H9 (cell line): ENCODE measurements at regions not wholly inside any gene's neighbourhood (a gene's known extent, or its start where the extent isn't known, plus 50 kb on each side); places are given as distances from the start of the nearest gene placed in this dataset.

Experiments
- DNase-seq: peaks from one replicate; pipeline ENCODE4 v3.0.0-alpha.2; 2017
- H2AFZ ChIP-seq: one replicate; pipeline ENCODE4 v1.6.1; 2013; ENCODE audit warnings: mild to moderate bottlenecking, low read length, control low read depth, moderate library complexity
- H2AK5ac ChIP-seq: 2 replicates; pipeline ENCODE4 v1.6.1; 2013; ENCODE audit warnings: low read length, control low read depth, mixed read lengths; ENCODE audit not compliant: insufficient read length
- H2BK120ac ChIP-seq: one replicate; pipeline ENCODE4 v1.6.1; 2013; ENCODE audit warnings: low read depth, mild to moderate bottlenecking, low read length, control low read depth, inconsistent platforms; ENCODE audit not compliant: poor library complexity, severe bottlenecking
- H2BK12ac ChIP-seq: 2 replicates; pipeline ENCODE4 v1.6.1; 2013; ENCODE audit warnings: low read length, control low read depth, mixed read lengths, low read depth; ENCODE audit not compliant: insufficient read length
- H2BK15ac ChIP-seq: 2 replicates; pipeline ENCODE4 v1.6.1; 2013; ENCODE audit warnings: low read depth, low read length, control low read depth
- H2BK20ac ChIP-seq: one replicate; pipeline ENCODE4 v1.6.1; 2013; ENCODE audit warnings: low read depth, mild to moderate bottlenecking, low read length, control low read depth, inconsistent platforms; ENCODE audit not compliant: poor library complexity, severe bottlenecking
- H2BK5ac ChIP-seq: 2 replicates; pipeline ENCODE4 v1.6.1; 2013; ENCODE audit warnings: low read length, control low read depth, mixed read lengths; ENCODE audit not compliant: insufficient read length
- H3K14ac ChIP-seq: 2 replicates; pipeline ENCODE4 v1.6.1; 2013; ENCODE audit warnings: low read length, control low read depth; ENCODE audit not compliant: insufficient read depth
- H3K18ac ChIP-seq: 2 replicates; pipeline ENCODE4 v1.6.1; 2013; ENCODE audit warnings: low read depth, mild to moderate bottlenecking, mixed read lengths, low read length, control low read depth; ENCODE audit not compliant: insufficient read length
- H3K23ac ChIP-seq: 2 replicates; pipeline ENCODE4 v1.6.1; 2013; ENCODE audit warnings: low read length, control low read depth, mixed read lengths, low read depth; ENCODE audit not compliant: insufficient read length
- H3K23me2 ChIP-seq: 2 replicates; pipeline ENCODE4 v1.6.1; 2013; ENCODE audit warnings: low read depth, mild to moderate bottlenecking, mixed read lengths, low read length, control low read depth; ENCODE audit not compliant: insufficient read length, poor library complexity, severe bottlenecking
- H3K27ac ChIP-seq: 2 replicates; pipeline ENCODE4 v1.5.1; 2013; ENCODE audit warnings: low read length, control low read depth, mixed read lengths, low read depth; ENCODE audit not compliant: insufficient read length
- H3K27me3 ChIP-seq: 2 replicates; pipeline ENCODE4 v1.6.1; 2013; ENCODE audit warnings: low read length, control low read depth, inconsistent platforms; ENCODE audit not compliant: insufficient read depth
- H3K4ac ChIP-seq: 2 replicates; pipeline ENCODE4 v1.6.1; 2013; ENCODE audit warnings: low read depth, mild to moderate bottlenecking, control low read depth, inconsistent platforms, low read length, moderate library complexity
- H3K4me1 ChIP-seq: 2 replicates; pipeline ENCODE4 v1.6.1; 2013; ENCODE audit warnings: low read length, control low read depth, inconsistent platforms; ENCODE audit not compliant: insufficient read depth
- H3K4me2 ChIP-seq: 2 replicates; pipeline ENCODE4 v1.6.1; 2013; ENCODE audit warnings: low read length, control low read depth, mixed read lengths; ENCODE audit not compliant: insufficient read length, insufficient read depth
- H3K56ac ChIP-seq: 2 replicates; pipeline ENCODE4 v1.6.1; 2013; ENCODE audit warnings: low read depth, mild to moderate bottlenecking, mixed read lengths, low read length, control low read depth; ENCODE audit not compliant: insufficient read length
- H3K79me1 ChIP-seq: 2 replicates; pipeline ENCODE4 v1.6.1; 2013; ENCODE audit warnings: low read depth, mild to moderate bottlenecking, moderate library complexity, low read length, control low read depth, inconsistent platforms; ENCODE audit not compliant: insufficient read depth, poor library complexity, severe bottlenecking
- H3K79me2 ChIP-seq: 2 replicates; pipeline ENCODE4 v1.6.1; 2013; ENCODE audit warnings: low read length, control low read depth, inconsistent platforms; ENCODE audit not compliant: insufficient read depth
- H3K9ac ChIP-seq: 2 replicates; pipeline ENCODE4 v1.6.1; 2013; ENCODE audit warnings: low read length, control low read depth, mixed read lengths; ENCODE audit not compliant: insufficient read length; ENCODE audit errors: extremely low read depth
- H3K9me3 ChIP-seq: one replicate; pipeline ENCODE4 v1.6.1; 2013; ENCODE audit warnings: low read depth, low read length, inconsistent platforms; ENCODE audit not compliant: control insufficient read depth
- H3T11ph ChIP-seq: one replicate; pipeline ENCODE4 v1.6.1; 2013; ENCODE audit warnings: mild to moderate bottlenecking, low read length, control low read depth, inconsistent platforms
- H4K20me1 ChIP-seq: one replicate; pipeline ENCODE4 v1.6.1; 2013; ENCODE audit not compliant: control insufficient read depth, insufficient read length, insufficient read depth
- H4K5ac ChIP-seq: 2 replicates; pipeline ENCODE4 v1.6.1; 2013; ENCODE audit warnings: low read depth, mild to moderate bottlenecking, mixed read lengths, low read length, control low read depth; ENCODE audit not compliant: insufficient read length
- H4K8ac ChIP-seq: replicated peaks from 2 replicates; pipeline ENCODE4 v1.6.1; 2013; ENCODE audit warnings: low read length, control low read depth, mixed read lengths, low read depth; ENCODE audit not compliant: insufficient read length
- H4K91ac ChIP-seq: 2 replicates; pipeline ENCODE4 v1.6.1; 2013; ENCODE audit warnings: low read depth, mild to moderate bottlenecking, moderate library complexity, mixed read lengths, low read length, control low read depth; ENCODE audit not compliant: insufficient read length
- H3K27ac Mint-ChIP-seq, 3 experiments: 2 replicates in 2 of 3; 3 replicates in 1 of 3; pipeline ENCODE4 v1.8.0; 2020 to 2021; ENCODE audit warnings: mixed read lengths in 3 of 3, mild to moderate bottlenecking in 1 of 3, moderate library complexity in 1 of 3
- H3K27me3 Mint-ChIP-seq: 2 replicates; pipeline ENCODE4 v1.8.0; 2021; ENCODE audit warnings: low read depth, mild to moderate bottlenecking, moderate library complexity, mixed read lengths
- H3K36me3 Mint-ChIP-seq, 3 experiments: 2 replicates in 2 of 3; 3 replicates in 1 of 3; pipeline ENCODE4 v1.8.0; 2020 to 2021; ENCODE audit warnings: low read depth in 3 of 3, mixed read lengths in 3 of 3; ENCODE audit not compliant: insufficient read depth in 1 of 3
- H3K4me1 Mint-ChIP-seq, 2 experiments: 2 replicates each; pipeline ENCODE4 v1.8.0; 2020; ENCODE audit warnings: mixed read lengths in 2 of 2
- H3K4me3 Mint-ChIP-seq, 2 experiments: 2 replicates in 1 of 2; 3 replicates in 1 of 2; pipeline ENCODE4 v1.8.0; 2020 to 2021; ENCODE audit warnings: mild to moderate bottlenecking in 2 of 2, mixed read lengths in 2 of 2, moderate library complexity in 1 of 2
- H3K9me3 Mint-ChIP-seq, 2 experiments: 2 replicates in 1 of 2; 3 replicates in 1 of 2; pipeline ENCODE4 v1.8.0; 2020; ENCODE audit warnings: mild to moderate bottlenecking in 2 of 2, mixed read lengths in 2 of 2, moderate library complexity in 1 of 2
- WGBS: extraction: QIAGEN DNeasy Blood & Tissue Kit; methylation state at CpG from one replicate; pipeline ENCODE4 v1.1.7; 2013; ENCODE audit warnings: missing lambda C conversion rate, low lambda C conversion rate, mixed read lengths; ENCODE audit not compliant: insufficient read length; ENCODE audit errors: extremely low coverage; 5-methylcytosine and 5-hydroxymethylcytosine counted together
- TF ChIP-seq, protein P1 (sequence below): fragments of 200-600 bp; sonication (generic); conservative IDR thresholded peaks from 3 replicates; pipeline ENCODE4 v1.8.0; 2021; ENCODE audit warnings: antibody characterized with exemption, mild to moderate bottlenecking

DNA sequence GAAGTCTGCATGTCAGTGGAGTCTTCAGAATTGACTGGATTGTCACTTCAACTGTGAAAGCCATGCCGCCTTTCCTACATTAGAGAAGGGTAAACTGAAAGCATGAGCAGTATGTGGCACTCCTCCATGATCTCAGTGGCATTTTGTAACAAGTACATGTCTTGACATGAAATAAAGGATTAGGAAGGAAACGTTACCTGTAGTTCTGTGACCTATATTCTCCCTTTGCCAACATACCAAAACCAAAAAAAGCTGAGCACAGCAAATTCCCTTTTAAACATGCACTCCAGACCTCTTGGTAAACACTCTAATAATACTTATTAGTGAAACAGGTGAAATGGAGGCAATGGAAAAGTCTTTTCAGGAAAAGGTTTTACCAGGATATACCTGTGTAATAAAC lies 344.2 kb downstream of the GRIA2 start:
- H3K4me1 Mint-ChIP-seq = no peaks in the 10 kb centered on the region
- H3K27me3 Mint-ChIP-seq = no peaks in the 10 kb centered on the region
- Histone ChIP-seq H2BK20ac (no peak overlapping the region), H3K18ac (no peak overlapping the region), H4K8ac (no peak overlapping the region), H4K91ac (no peak overlapping the region), H2AK5ac (no peak overlapping the region), H2BK15ac (no peak overlapping the region), H3K79me1 (no peaks in the 10 kb centered on the region), H3K4ac (no peak overlapping the region), H3K23ac (no peak overlapping the region), H2AFZ (no peak overlapping the region), H3K27me3 (no peaks in the 10 kb centered on the region), H3K9me3 (no peaks in the 10 kb centered on the region), H3K14ac (no peak overlapping the region), H3K4me1 (no peaks in the 10 kb centered on the region), H2BK5ac (no peak overlapping the region), H3K79me2 (no peaks in the 10 kb centered on the region), H2BK12ac (no peak overlapping the region), H3T11ph (no peak overlapping the region), H3K4me2 (no peak overlapping the region), H3K56ac (no peak overlapping the region), H2BK120ac (no peak overlapping the region), H4K20me1 (no peaks in the 10 kb centered on the region), H3K9ac (no peak overlapping the region), H3K23me2 (no peaks in the 10 kb centered on the region), H4K5ac (no peak overlapping the region), H3K27ac (no peak overlapping the region)
- no peaks in the 10 kb centered on the region for H3K9me3 Mint-ChIP-seq
- no peak overlapping the region for H3K27ac Mint-ChIP-seq
- no CpG with 5 or more reads among the region's 2 CpGs for WGBS
- H3K36me3 Mint-ChIP-seq = no peaks in the 10 kb centered on the region
- no peak overlapping the region for H3K4me3 Mint-ChIP-seq
- TF ChIP-seq, protein P1, sequence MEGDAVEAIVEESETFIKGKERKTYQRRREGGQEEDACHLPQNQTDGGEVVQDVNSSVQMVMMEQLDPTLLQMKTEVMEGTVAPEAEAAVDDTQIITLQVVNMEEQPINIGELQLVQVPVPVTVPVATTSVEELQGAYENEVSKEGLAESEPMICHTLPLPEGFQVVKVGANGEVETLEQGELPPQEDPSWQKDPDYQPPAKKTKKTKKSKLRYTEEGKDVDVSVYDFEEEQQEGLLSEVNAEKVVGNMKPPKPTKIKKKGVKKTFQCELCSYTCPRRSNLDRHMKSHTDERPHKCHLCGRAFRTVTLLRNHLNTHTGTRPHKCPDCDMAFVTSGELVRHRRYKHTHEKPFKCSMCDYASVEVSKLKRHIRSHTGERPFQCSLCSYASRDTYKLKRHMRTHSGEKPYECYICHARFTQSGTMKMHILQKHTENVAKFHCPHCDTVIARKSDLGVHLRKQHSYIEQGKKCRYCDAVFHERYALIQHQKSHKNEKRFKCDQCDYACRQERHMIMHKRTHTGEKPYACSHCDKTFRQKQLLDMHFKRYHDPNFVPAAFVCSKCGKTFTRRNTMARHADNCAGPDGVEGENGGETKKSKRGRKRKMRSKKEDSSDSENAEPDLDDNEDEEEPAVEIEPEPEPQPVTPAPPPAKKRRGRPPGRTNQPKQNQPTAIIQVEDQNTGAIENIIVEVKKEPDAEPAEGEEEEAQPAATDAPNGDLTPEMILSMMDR = no peak
- no peak for DNase-seq
